Uterus (tissue), 2 donors: ENCODE measurements at regions not wholly inside any gene's neighbourhood (a gene's known extent, or its start where the extent isn't known, plus 50 kb on each side); places are given as distances from the start of the nearest gene placed in this dataset.

Experiments
- POLR2A ChIP-seq, 2 donors: fragments of 450-650 bp; IDR thresholded peaks; one replicate each; pipeline ENCODE4 v1.6.1; 2016; ENCODE audit warnings: antibody characterized with exemption in 2 of 2, mild to moderate bottlenecking in 1 of 2, moderate library complexity in 1 of 2
- TF ChIP-seq, protein P1 (sequence below), 4 experiments: fragments of 200-600 bp in 2 of 4; fragments of 450-650 bp in 2 of 4; sonication (generic) in 2 of 4; IDR thresholded peaks; one replicate each; pipeline ENCODE4 v1.5.1; 2016 to 2019; ENCODE audit warnings: antibody characterized with exemption in 4 of 4, mild to moderate bottlenecking in 2 of 4, moderate library complexity in 1 of 4

DNA sequence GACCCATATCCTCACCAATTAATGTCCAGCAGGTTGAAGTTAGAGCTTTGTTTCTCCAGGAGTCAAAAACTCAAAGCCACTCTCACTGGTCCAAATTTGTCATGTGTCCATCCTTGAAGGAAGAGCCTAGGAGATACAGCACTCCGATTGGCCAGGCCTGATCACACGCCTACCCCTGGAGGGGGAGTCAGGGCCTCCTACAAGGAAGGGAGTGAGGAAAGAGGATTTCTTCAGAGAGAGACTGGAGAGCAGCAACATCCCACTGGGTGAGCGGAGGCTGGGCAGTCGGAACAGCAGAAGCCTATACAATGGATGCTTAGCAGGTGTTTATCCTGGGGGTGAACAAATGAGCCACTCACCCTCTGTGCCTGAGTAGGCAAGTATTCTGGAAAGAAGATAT, 113.9 kb downstream of the TRIM29 start:
- TF ChIP-seq, protein P1, sequence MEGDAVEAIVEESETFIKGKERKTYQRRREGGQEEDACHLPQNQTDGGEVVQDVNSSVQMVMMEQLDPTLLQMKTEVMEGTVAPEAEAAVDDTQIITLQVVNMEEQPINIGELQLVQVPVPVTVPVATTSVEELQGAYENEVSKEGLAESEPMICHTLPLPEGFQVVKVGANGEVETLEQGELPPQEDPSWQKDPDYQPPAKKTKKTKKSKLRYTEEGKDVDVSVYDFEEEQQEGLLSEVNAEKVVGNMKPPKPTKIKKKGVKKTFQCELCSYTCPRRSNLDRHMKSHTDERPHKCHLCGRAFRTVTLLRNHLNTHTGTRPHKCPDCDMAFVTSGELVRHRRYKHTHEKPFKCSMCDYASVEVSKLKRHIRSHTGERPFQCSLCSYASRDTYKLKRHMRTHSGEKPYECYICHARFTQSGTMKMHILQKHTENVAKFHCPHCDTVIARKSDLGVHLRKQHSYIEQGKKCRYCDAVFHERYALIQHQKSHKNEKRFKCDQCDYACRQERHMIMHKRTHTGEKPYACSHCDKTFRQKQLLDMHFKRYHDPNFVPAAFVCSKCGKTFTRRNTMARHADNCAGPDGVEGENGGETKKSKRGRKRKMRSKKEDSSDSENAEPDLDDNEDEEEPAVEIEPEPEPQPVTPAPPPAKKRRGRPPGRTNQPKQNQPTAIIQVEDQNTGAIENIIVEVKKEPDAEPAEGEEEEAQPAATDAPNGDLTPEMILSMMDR (IDR thresholded peaks at IDR 0.05): no peak
- TF ChIP-seq POLR2A (IDR thresholded peaks at IDR 0.05): no peak
